ENCODE measurements at regions not wholly inside any gene's neighbourhood (a gene's known extent, or its start where the extent isn't known, plus 50 kb on each side); places are given as distances from the start of the nearest gene placed in this dataset.
A peak's percentile ranks its signal among the peaks of the same experiment; 100 is the strongest.

DNA sequence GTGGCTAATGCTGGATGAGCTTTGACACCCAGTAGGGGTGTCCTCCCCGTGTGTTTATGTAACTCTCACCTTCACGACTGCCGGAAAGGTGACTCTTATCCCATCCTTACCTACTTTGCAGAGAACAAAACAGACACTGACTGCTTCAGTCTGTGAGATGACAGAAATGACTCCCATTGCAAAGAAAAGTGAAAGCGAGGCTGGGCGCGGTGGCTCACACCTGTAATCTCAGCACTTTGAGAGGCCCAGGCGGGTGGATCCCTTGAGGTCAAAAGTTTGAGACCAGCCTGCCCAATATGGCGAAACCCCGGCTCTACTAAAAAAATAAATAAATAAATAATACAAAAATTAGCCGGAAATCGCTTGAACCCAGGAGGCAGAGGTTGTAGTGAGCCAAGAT, 106.4 kb upstream of the ANO1 start:
- H3K36me3 Mint-ChIP-seq = no peaks in the 10 kb centered on the region
- no peak overlapping the region for H3K4me3 Mint-ChIP-seq
- peaks cover 19% of the 10 kb centered on the region for H3K4me1 Mint-ChIP-seq (ENCODE audit: unreplicated experiment)
- H3K9me3 Mint-ChIP-seq = no peaks in the 10 kb centered on the region
- no peaks in the 10 kb centered on the region for H3K27me3 Mint-ChIP-seq
- H3K27ac Mint-ChIP-seq = peak overlapping the region; percentile 17
- DNase-seq (ENCODE audit: extremely low spot score, unreplicated experiment) = no peak
- TF ChIP-seq, protein P1, sequence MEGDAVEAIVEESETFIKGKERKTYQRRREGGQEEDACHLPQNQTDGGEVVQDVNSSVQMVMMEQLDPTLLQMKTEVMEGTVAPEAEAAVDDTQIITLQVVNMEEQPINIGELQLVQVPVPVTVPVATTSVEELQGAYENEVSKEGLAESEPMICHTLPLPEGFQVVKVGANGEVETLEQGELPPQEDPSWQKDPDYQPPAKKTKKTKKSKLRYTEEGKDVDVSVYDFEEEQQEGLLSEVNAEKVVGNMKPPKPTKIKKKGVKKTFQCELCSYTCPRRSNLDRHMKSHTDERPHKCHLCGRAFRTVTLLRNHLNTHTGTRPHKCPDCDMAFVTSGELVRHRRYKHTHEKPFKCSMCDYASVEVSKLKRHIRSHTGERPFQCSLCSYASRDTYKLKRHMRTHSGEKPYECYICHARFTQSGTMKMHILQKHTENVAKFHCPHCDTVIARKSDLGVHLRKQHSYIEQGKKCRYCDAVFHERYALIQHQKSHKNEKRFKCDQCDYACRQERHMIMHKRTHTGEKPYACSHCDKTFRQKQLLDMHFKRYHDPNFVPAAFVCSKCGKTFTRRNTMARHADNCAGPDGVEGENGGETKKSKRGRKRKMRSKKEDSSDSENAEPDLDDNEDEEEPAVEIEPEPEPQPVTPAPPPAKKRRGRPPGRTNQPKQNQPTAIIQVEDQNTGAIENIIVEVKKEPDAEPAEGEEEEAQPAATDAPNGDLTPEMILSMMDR (conservative IDR thresholded peaks at IDR 0.05) = no peak

- Mint-ChIP-seq H3K9me3 (no peaks in the 10 kb centered on the region), H3K4me1 (ENCODE audit: unreplicated experiment) (peaks cover 19% of the 10 kb centered on the region), H3K27me3 (no peaks in the 10 kb centered on the region), H3K27ac (peak overlapping the region; percentile 69), H3K36me3 (no peaks in the 10 kb centered on the region), H3K4me3 (no peak overlapping the region)
- no peak for DNase-seq (ENCODE audit: extremely low spot score, unreplicated experiment)
- TF ChIP-seq, protein P1 (conservative IDR thresholded peaks at IDR 0.05) = no peak
Measured at GRCh38 chr11:69972351-69972802, 105.7 kb upstream of the ANO1 start.

GRCh38 chr11:69974528-69974927, 103.6 kb upstream of the ANO1 start:
- H3K4me3 Mint-ChIP-seq = no peak overlapping the region
- DNase-seq (ENCODE audit: extremely low spot score, unreplicated experiment) = no peak
- no peaks in the 10 kb centered on the region for H3K36me3 Mint-ChIP-seq
- no peaks in the 10 kb centered on the region for H3K9me3 Mint-ChIP-seq
- H3K4me1 Mint-ChIP-seq (ENCODE audit: unreplicated experiment) = peaks cover 25% of the 10 kb centered on the region
- no peak overlapping the region for H3K27ac Mint-ChIP-seq
- TF ChIP-seq, protein P1 (conservative IDR thresholded peaks at IDR 0.05) = no peak
- H3K27me3 Mint-ChIP-seq = peaks cover 10% of the 10 kb centered on the region

GRCh38 chr11:69975822-69976221, 102.3 kb upstream of the ANO1 start:
- Mint-ChIP-seq H3K27ac (no peak overlapping the region), H3K36me3 (no peaks in the 10 kb centered on the region), H3K9me3 (no peaks in the 10 kb centered on the region), H3K4me3 (no peak overlapping the region), H3K4me1 (ENCODE audit: unreplicated experiment) (peaks cover 15% of the 10 kb centered on the region), H3K27me3 (peaks cover 14% of the 10 kb centered on the region)
- TF ChIP-seq, protein P1 (conservative IDR thresholded peaks at IDR 0.05) = no peak
- no peak for DNase-seq (ENCODE audit: extremely low spot score, unreplicated experiment)

DNA sequence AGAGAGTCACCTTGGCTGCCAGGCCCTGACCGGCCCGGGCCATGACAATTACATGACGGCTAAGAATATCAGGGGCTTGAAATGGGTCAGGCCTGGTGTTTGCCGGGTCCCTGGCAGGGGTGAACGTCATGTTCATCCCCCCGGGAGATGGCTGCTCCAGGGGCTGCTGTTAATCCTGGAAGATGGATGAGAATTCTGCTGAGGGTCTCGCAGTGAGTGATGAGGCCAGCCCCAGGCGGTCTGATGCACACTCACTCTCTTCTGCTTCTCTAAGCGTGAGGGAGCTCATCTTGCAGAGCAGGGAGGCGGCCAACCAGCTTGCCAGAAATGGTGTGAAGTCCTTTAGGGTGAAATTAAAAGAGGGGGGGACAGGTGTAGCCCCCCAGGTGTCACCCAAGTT, 101.3 kb upstream of the ANO1 start:
- no peaks in the 10 kb centered on the region for H3K36me3 Mint-ChIP-seq
- TF ChIP-seq, protein P1 (conservative IDR thresholded peaks at IDR 0.05) = no peak
- no peak overlapping the region for H3K27ac Mint-ChIP-seq

GRCh38 chr11:69977951-69978350, 100.2 kb upstream of the ANO1 start:
- no peak for DNase-seq (ENCODE audit: extremely low spot score, unreplicated experiment)
- H3K27me3 Mint-ChIP-seq = peaks cover 25% of the 10 kb centered on the region
- TF ChIP-seq, protein P1 (conservative IDR thresholded peaks at IDR 0.05) = no peak
- peaks cover 18% of the 10 kb centered on the region for H3K4me1 Mint-ChIP-seq (ENCODE audit: unreplicated experiment)
- H3K4me3 Mint-ChIP-seq = no peak overlapping the region
- H3K27ac Mint-ChIP-seq = no peak overlapping the region
- no peaks in the 10 kb centered on the region for H3K36me3 Mint-ChIP-seq
- H3K9me3 Mint-ChIP-seq = no peaks in the 10 kb centered on the region

More for the DNA sequence above, 101.3 kb upstream of the ANO1 start:
- Mint-ChIP-seq H3K4me1 (ENCODE audit: unreplicated experiment) (peaks cover 15% of the 10 kb centered on the region), H3K27me3 (peaks cover 17% of the 10 kb centered on the region), H3K9me3 (no peaks in the 10 kb centered on the region), H3K4me3 (no peak overlapping the region)
- no peak for DNase-seq (ENCODE audit: extremely low spot score, unreplicated experiment)
